ENCODE measurements at regions not wholly inside any gene's neighbourhood (a gene's known extent, or its start where the extent isn't known, plus 50 kb on each side); places are given as distances from the start of the nearest gene placed in this dataset.

DNA sequence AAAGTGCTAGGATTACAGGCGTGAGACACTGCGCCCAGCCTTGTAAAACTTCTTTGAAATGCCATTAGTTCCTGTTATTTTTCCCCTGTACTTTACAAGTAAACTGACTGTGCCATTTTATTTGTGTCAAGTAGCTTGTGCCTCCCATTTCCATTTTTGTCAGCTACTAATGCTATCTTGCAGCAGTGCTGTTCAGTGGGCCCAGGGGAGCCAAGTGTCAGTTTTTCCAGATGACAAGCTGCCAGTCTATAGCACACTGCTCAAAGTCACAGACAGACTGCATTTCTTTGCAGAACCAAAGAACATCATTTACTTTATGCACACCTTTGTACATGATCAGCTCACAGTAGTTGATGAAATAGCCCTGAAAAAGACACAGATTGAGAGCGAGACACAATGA, 901.3 kb upstream of the CDH2 start:
- Histone ChIP-seq H3K4me2 (ENCODE audit: low read depth, low read length, poor library complexity, severe bottlenecking) (no peak overlapping the region), H3K36me3 (ENCODE audit: insufficient read depth, low read length) (no peaks in the 10 kb centered on the region), H3K4me3 (ENCODE audit: low read length, poor library complexity, severe bottlenecking) (no peak overlapping the region), H3K9me3 (ENCODE audit: insufficient read depth, low read depth, low read length) (no peaks in the 10 kb centered on the region), H3F3A (ENCODE audit: low read depth) (no peaks in the 10 kb centered on the region), H3K79me2 (ENCODE audit: insufficient read depth, low read length) (no peaks in the 10 kb centered on the region), H2AFZ (ENCODE audit: low read length) (no peak overlapping the region), H3K9ac (ENCODE audit: low read depth, low read length, poor library complexity, severe bottlenecking) (no peak overlapping the region), H3K27me3 (ENCODE audit: insufficient read depth, low read length, poor library complexity, severe bottlenecking) (no peaks in the 10 kb centered on the region), H3K9me2 (replicated peaks; ENCODE audit: low read depth, low read length) (no peaks in the 10 kb centered on the region), H4K20me1 (ENCODE audit: insufficient read depth, low read length, poor library complexity, severe bottlenecking) (no peaks in the 10 kb centered on the region), H3K4me1 (ENCODE audit: insufficient read depth, low read length, poor library complexity, severe bottlenecking) (no peaks in the 10 kb centered on the region)
- TF ChIP-seq CTCF (conservative IDR thresholded peaks at IDR 0.05; ENCODE audit: low read length) (no peak), EZH2phosphoT487 (IDR thresholded peaks at IDR 0.05; ENCODE audit: borderline replicate concordance) (no peak)

DNA sequence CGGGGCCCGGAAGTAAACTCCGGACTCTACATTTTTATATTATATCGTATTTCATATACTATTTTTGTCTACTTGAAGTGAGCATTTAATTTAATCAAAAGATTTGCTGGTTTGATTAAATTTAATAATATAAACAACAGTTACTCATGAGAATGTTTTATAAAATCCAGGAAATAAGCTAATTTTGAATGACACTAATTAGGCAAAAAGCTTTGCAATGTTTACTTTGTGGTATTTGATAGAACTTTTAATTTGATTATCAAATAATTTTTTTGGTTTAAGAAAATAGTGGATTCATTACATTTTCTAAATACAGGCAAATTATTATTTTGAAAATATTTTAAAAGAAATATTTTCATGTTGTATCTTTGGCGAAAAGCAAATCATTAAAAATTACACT, 900.4 kb upstream of the CDH2 start:
- Histone ChIP-seq H3F3A (ENCODE audit: low read depth) (no peaks in the 10 kb centered on the region), H2AFZ (ENCODE audit: low read length) (no peak overlapping the region), H3K4me2 (ENCODE audit: low read depth, low read length, poor library complexity, severe bottlenecking) (no peak overlapping the region), H3K36me3 (ENCODE audit: insufficient read depth, low read length) (no peaks in the 10 kb centered on the region), H3K4me1 (ENCODE audit: insufficient read depth, low read length, poor library complexity, severe bottlenecking) (no peaks in the 10 kb centered on the region), H3K9me2 (replicated peaks; ENCODE audit: low read depth, low read length) (no peaks in the 10 kb centered on the region), H3K9me3 (ENCODE audit: insufficient read depth, low read depth, low read length) (no peaks in the 10 kb centered on the region), H4K20me1 (ENCODE audit: insufficient read depth, low read length, poor library complexity, severe bottlenecking) (no peaks in the 10 kb centered on the region), H3K27me3 (ENCODE audit: insufficient read depth, low read length, poor library complexity, severe bottlenecking) (no peaks in the 10 kb centered on the region), H3K4me3 (ENCODE audit: low read length, poor library complexity, severe bottlenecking) (no peak overlapping the region), H3K9ac (ENCODE audit: low read depth, low read length, poor library complexity, severe bottlenecking) (no peak overlapping the region), H3K79me2 (ENCODE audit: insufficient read depth, low read length) (no peaks in the 10 kb centered on the region)
- TF ChIP-seq CTCF (conservative IDR thresholded peaks at IDR 0.05; ENCODE audit: low read length), result no peak
- no peak for TF ChIP-seq EZH2phosphoT487 (IDR thresholded peaks at IDR 0.05; ENCODE audit: borderline replicate concordance)

DNA sequence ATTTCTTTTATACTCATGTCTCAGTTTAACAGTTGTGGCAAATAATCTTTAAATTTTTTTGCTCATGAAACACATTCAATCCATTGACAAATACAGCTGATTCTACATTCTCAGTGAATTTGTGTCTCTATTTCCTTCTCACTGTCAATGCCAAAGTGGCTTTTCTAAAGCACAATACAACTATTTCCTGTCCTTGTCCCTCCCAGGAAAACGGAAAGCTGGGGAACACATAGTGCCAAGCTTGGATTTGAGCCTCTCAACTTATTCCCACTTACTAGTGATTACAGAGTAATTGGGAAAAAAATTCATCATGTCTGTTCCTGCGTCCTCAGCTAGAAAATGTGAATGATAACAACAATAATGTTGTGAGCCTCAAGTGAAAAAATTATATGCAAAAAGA, 899.7 kb upstream of the CDH2 start:
- Histone ChIP-seq H3F3A (ENCODE audit: low read depth) (no peaks in the 10 kb centered on the region), H2AFZ (ENCODE audit: low read length) (no peak overlapping the region), H3K27me3 (ENCODE audit: insufficient read depth, low read length, poor library complexity, severe bottlenecking) (no peaks in the 10 kb centered on the region), H3K4me3 (ENCODE audit: low read length, poor library complexity, severe bottlenecking) (no peak overlapping the region), H4K20me1 (ENCODE audit: insufficient read depth, low read length, poor library complexity, severe bottlenecking) (no peaks in the 10 kb centered on the region), H3K36me3 (ENCODE audit: insufficient read depth, low read length) (no peaks in the 10 kb centered on the region), H3K79me2 (ENCODE audit: insufficient read depth, low read length) (no peaks in the 10 kb centered on the region), H3K9me3 (ENCODE audit: insufficient read depth, low read depth, low read length) (no peaks in the 10 kb centered on the region), H3K9me2 (replicated peaks; ENCODE audit: low read depth, low read length) (no peaks in the 10 kb centered on the region), H3K9ac (ENCODE audit: low read depth, low read length, poor library complexity, severe bottlenecking) (no peak overlapping the region), H3K4me1 (ENCODE audit: insufficient read depth, low read length, poor library complexity, severe bottlenecking) (no peaks in the 10 kb centered on the region), H3K4me2 (ENCODE audit: low read depth, low read length, poor library complexity, severe bottlenecking) (no peak overlapping the region)
- no peak for TF ChIP-seq CTCF (conservative IDR thresholded peaks at IDR 0.05; ENCODE audit: low read length)
- TF ChIP-seq EZH2phosphoT487 (IDR thresholded peaks at IDR 0.05; ENCODE audit: borderline replicate concordance), result no peak
